Heart right ventricle (tissue), 16 donors: ENCODE measurements at regions not wholly inside any gene's neighbourhood (a gene's known extent, or its start where the extent isn't known, plus 50 kb on each side); places are given as distances from the start of the nearest gene placed in this dataset.
A peak's percentile ranks its signal among the peaks of the same experiment; 100 is the strongest.

ENCODE experiments used
- ATAC-seq, 8 donors: fragments of 200-7000 bp; cut with Tn5 transposase; one replicate each; pipeline ENCODE4 v1.9.1; 2020; ENCODE audit warnings: mild to moderate bottlenecking in 8 of 8, moderate library complexity in 8 of 8, moderate number of reproducible peaks in 1 of 8
- DNase-seq, 2 donors: peaks; one replicate each; pipeline ENCODE4 v3.0.0-alpha.2; 2020
- H3K27ac ChIP-seq, 10 donors: fragments of 200-600 bp; sonication (generic) in 2 of 10; one replicate each; pipeline versions ENCODE4 v1.5.0 to v1.8.0; 2020 to 2022; ENCODE audit warnings: mild to moderate bottlenecking in 3 of 10
- H3K27me3 ChIP-seq, 7 donors: fragments of 200-600 bp; one replicate each; pipeline ENCODE4 v1.8.0; 2021 to 2022; ENCODE audit warnings: mild to moderate bottlenecking in 2 of 7
- H3K36me3 ChIP-seq, 9 donors: fragments of 200-600 bp; sonication (generic) in 1 of 9; one replicate each; pipeline versions ENCODE4 v1.5.0 to v1.8.0; 2020 to 2022; ENCODE audit warnings: mild to moderate bottlenecking in 2 of 9
- H3K4me1 ChIP-seq, 9 donors: fragments of 200-600 bp; sonication (generic) in 1 of 9; one replicate each; pipeline versions ENCODE4 v1.5.0 to v1.8.0; 2020 to 2022; ENCODE audit warnings: mild to moderate bottlenecking in 4 of 9
- H3K4me3 ChIP-seq, 10 donors: fragments of 200-600 bp; sonication (generic) in 2 of 10; one replicate each; pipeline versions ENCODE4 v1.5.0 to v1.8.0; 2020 to 2022; ENCODE audit warnings: mild to moderate bottlenecking in 7 of 10, moderate library complexity in 2 of 10
- H3K9me3 ChIP-seq, 11 donors: fragments of 200-600 bp in 10 of 11; sonication (generic) in 2 of 11; one replicate each; pipeline versions ENCODE4 v1.5.0 to v1.8.0; 2013 to 2022; ENCODE audit warnings: mild to moderate bottlenecking in 2 of 11, control low read depth in 1 of 11, moderate library complexity in 1 of 11
- WGBS, 2 donors: extraction: QIAGEN DNeasy Blood & Tissue Kit; methylation state at CpG; one replicate each; pipeline ENCODE4 v1.1.7; 2013; ENCODE audit warnings: inconsistent platforms in 1 of 2; 5-methylcytosine and 5-hydroxymethylcytosine counted together
- intact Hi-C, 10 donors: fragments of 100-400 bp; cut with DNase I; formaldehyde crosslinking; loops; one replicate each; pipeline versions ENCODE4 v1.11.1 to v1.14.2; 2022
- TF ChIP-seq, protein P1 (sequence below), 9 donors: fragments of 200-600 bp; sonication (generic) in 2 of 9; IDR thresholded peaks; one replicate each; pipeline versions ENCODE4 v1.5.0 to v1.8.0; 2021 to 2022; ENCODE audit warnings: antibody characterized with exemption in 9 of 9, mild to moderate bottlenecking in 5 of 9, moderate library complexity in 1 of 9
- donor health status: Arrhythmogenic right ventricular cardiomyopathy.
- donor health status: ischemic (EF 13 %, LVEDD 7.1; RV severe dilation, severe dysfunction).
- donor health status: healthy with polysubstance abuse.
- donor health status: DM: no; HTN: yes; CAD: no.
- donor health status: DM: no; HTN: no; CAD: no.
- donor health status: ischemic (EF 25% LVEDD 6.9; RV normal size, moderate dysfunction).
- donor health status: ischemic (EF 25% LVEDD 5.7; RV mildly dilated, moderate dysfunction).
- donor health status: healthy.
- donor health status: DM: yes; HTN: yes; CAD: no.
- donor health status: Ischemic cardiomyopathy.
- donor health status: ischemic (EF 35%, LVEDD 5.7; RV mildly dilated, moderate dysfunction).
- donor health status: nonischemic (EF 11% LVEDD 7.7; RV severe dilation, severe dysfunction).
- donor health status: DM: yes; HTN: yes; CAD: no.
- donor health status: PGD.
- donor health status: ischemic (EF 29% LVEDD 5.4; RV normal size, mild dysfunction).
- donor health status: nonischemic (EF 23%, LVEDD 6.1; RV moderate dilation, normal function).

DNA sequence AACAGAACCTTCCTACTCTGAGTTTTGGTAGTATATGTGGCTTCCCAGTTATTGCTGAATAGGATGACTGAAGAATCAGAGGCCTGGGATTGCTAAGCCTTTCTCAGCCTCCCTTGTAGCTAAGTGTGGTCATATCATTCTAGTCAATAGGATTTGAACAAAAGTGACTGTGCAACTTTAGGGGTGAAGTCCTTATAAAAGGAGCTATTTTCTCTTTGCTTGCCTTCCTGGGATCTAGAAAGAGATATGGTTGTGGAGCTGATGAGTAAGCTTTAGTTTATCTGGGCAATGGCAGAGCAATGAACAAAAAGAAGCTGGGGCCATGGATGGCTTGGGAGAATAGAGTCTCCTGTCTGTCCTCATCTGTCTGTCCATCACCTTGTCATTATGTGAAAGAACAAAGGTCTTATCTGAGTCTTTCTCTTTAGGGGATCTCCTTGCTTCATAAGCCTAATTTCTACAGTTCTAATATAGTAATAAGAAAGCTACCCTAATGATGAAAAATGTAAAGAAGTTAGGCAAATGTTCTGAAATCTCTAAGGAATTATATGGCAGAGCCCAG lies 91.5 kb downstream of the TENT5C start:
- peak overlapping the region in 8 of 10 donors; percentile 26 to 80 (median 64) for H3K27ac ChIP-seq
- ATAC-seq: no peak
- no peaks in the 10 kb centered on the region for H3K36me3 ChIP-seq
- no peaks in the 10 kb centered on the region for H3K9me3 ChIP-seq
- no peak for DNase-seq
- TF ChIP-seq, protein P1, sequence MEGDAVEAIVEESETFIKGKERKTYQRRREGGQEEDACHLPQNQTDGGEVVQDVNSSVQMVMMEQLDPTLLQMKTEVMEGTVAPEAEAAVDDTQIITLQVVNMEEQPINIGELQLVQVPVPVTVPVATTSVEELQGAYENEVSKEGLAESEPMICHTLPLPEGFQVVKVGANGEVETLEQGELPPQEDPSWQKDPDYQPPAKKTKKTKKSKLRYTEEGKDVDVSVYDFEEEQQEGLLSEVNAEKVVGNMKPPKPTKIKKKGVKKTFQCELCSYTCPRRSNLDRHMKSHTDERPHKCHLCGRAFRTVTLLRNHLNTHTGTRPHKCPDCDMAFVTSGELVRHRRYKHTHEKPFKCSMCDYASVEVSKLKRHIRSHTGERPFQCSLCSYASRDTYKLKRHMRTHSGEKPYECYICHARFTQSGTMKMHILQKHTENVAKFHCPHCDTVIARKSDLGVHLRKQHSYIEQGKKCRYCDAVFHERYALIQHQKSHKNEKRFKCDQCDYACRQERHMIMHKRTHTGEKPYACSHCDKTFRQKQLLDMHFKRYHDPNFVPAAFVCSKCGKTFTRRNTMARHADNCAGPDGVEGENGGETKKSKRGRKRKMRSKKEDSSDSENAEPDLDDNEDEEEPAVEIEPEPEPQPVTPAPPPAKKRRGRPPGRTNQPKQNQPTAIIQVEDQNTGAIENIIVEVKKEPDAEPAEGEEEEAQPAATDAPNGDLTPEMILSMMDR (IDR thresholded peaks at IDR 0.05): no peak
- H3K27me3 ChIP-seq: no peaks in the 10 kb centered on the region
- H3K4me3 ChIP-seq: no peak overlapping the region
- intact Hi-C loops: no loop called here
- peaks cover 0 to 21% (median 13%) of the 10 kb centered on the region in 9 donors for H3K4me1 ChIP-seq

DNA sequence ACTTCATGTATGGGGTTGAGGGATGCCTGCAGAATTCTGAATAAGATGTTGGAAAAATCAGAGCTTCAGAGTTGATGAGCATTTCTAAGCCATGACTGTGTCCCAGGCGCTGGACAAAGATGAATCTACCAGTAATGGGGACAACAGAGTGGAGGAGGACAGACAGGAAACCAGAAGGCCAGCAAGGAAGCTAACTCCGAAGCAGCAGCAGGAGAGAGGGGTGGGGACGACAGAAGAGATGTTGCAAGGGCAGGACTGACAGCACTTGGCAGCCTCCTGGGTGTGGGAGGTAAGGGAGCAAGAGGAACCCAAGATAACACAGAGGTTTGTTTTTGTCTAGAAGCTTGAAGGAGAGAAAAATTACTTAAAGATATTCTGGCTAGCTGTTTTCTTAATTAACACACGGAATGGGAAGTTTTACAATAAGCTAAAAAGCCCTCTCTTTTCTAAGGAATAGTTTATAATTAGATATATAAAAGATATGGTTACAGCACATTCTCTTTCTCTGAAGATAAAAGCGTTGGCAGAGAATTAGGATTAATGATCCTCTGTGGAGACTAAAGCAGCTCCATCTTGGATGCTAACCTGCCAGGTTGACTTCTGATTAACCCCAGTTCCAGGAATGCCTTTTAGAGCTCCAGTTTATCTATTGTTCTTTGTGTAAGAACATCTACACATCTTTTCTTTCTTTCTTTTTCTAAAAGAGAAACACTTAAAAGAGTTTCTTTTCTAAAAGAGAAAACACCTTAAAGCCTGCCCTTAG lies 92.7 kb downstream of the TENT5C start:
- Histone ChIP-seq H3K36me3 (no peaks in the 10 kb centered on the region), H3K27ac (peak overlapping the region in 3 of 10 donors; percentile 4 to 50 (median 25)), H3K4me1 (peaks cover 0 to 21% (median 13%) of the 10 kb centered on the region in 9 donors), H3K9me3 (no peaks in the 10 kb centered on the region), H3K4me3 (no peak overlapping the region), H3K27me3 (no peaks in the 10 kb centered on the region)
- 55 to 62% methylated on average over 5 of the region's 5 CpGs for WGBS, 2 donors
- DNase-seq: peak in 1 of 2 donors; percentile 32
- ATAC-seq: peak in 5 of 8 donors; percentile 19 to 75 (median 40)
- intact Hi-C loops: no loop called here
- TF ChIP-seq, protein P1 (IDR thresholded peaks at IDR 0.05): no peak

DNA sequence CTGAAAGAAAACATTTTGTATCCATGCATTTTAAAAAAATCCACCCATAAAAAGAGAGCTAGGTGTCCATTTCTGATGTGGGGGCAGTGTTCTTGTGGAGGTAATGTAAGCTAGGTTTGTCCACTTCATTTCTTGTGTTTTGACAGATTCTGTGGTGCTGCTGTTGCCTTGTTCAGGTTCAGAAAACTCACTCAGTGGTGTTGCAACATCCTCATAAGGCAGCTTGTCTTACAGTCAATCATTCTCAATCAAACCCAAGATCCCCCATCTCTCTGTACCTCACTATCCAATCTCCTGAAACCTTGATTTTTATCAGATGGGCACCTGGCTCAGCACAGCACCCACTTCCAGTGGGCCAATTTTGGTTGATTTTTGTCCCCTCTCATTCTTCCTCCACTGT lies 94.1 kb downstream of the TENT5C start:
- Histone ChIP-seq H3K27ac (no peak overlapping the region), H3K36me3 (no peaks in the 10 kb centered on the region), H3K4me1 (peaks cover 0 to 21% (median 13%) of the 10 kb centered on the region in 9 donors), H3K9me3 (no peaks in the 10 kb centered on the region), H3K4me3 (no peak overlapping the region), H3K27me3 (no peaks in the 10 kb centered on the region)
- intact Hi-C loops: no loop called here
- DNase-seq (no peak), ATAC-seq (no peak)
- TF ChIP-seq, protein P1 (IDR thresholded peaks at IDR 0.05): no peak

DNA sequence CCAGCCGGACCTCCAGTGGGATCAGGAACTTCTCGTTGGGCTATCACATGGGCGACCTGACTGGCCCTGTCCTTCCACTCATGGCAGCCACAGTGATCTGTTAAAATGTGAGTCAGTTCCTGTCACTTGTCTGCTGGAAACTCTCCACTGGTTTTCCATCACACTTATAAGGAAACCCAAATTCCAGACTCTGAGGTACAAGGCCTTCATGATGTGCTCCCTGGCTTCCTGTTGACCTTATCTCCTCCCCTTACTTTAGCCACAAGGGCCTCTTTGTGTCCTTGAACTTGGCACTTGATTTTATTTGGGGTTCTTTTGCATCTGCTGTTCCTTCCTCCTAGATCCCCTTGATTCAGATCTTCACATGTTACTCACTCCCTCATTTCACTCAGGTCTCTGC lies 96.8 kb downstream of the TENT5C start:
- Histone ChIP-seq H3K36me3 (no peaks in the 10 kb centered on the region), H3K27ac (no peak overlapping the region), H3K27me3 (no peaks in the 10 kb centered on the region), H3K4me1 (peaks cover 0 to 7% (median 0%) of the 10 kb centered on the region in 9 donors), H3K4me3 (no peak overlapping the region), H3K9me3 (no peaks in the 10 kb centered on the region)
- 73 to 80% methylated on average over 3 of the region's 3 CpGs for WGBS, 2 donors
- TF ChIP-seq, protein P1 (IDR thresholded peaks at IDR 0.05): no peak
- intact Hi-C loops: no loop called here
- ATAC-seq (no peak), DNase-seq (no peak)
